ENCODE measurements at regions not wholly inside any gene's neighbourhood (a gene's known extent, or its start where the extent isn't known, plus 50 kb on each side); places are given as distances from the start of the nearest gene placed in this dataset.
A peak's percentile ranks its signal among the peaks of the same experiment; 100 is the strongest.

- Histone ChIP-seq H3K9me3 (replicated peaks) (peaks cover 3% of the 10 kb centered on the region), H3K4me1 (peaks cover 21% of the 10 kb centered on the region), H3K36me3 (no peaks in the 10 kb centered on the region), H3K27ac (replicated peaks) (no peak overlapping the region), H3K4me3 (no peak overlapping the region), H3K27me3 (ENCODE audit: low read depth) (no peaks in the 10 kb centered on the region)
- DNase-seq: no peak
- intact Hi-C loops (cut with micrococcal nuclease): no loop called here
- TF ChIP-seq CTCF (IDR thresholded peaks at IDR 0.05; ENCODE audit: borderline replicate concordance): no peak
Observed at GRCh38 chr3:187932530-187932929, 187.3 kb upstream of the BCL6 start.

GRCh38 chr3:187935623-187936156 lies 190.4 kb upstream of the BCL6 start:
- no peak for DNase-seq
- Histone ChIP-seq H3K27me3 (ENCODE audit: low read depth) (no peaks in the 10 kb centered on the region), H3K4me3 (no peak overlapping the region), H3K27ac (replicated peaks) (no peak overlapping the region), H3K36me3 (no peaks in the 10 kb centered on the region), H3K9me3 (replicated peaks) (no peaks in the 10 kb centered on the region), H3K4me1 (peaks cover 3% of the 10 kb centered on the region)
- no peak for TF ChIP-seq CTCF (IDR thresholded peaks at IDR 0.05; ENCODE audit: borderline replicate concordance)
- intact Hi-C loops (cut with micrococcal nuclease): no loop called here

GRCh38 chr3:187936676-187937075 lies 191.4 kb upstream of the BCL6 start:
- no peak overlapping the region for H3K27ac ChIP-seq (replicated peaks)
- TF ChIP-seq CTCF (IDR thresholded peaks at IDR 0.05; ENCODE audit: borderline replicate concordance): no peak
- H3K36me3 ChIP-seq: no peaks in the 10 kb centered on the region
- intact Hi-C loops (cut with micrococcal nuclease): no loop called here
- H3K9me3 ChIP-seq (replicated peaks): no peaks in the 10 kb centered on the region
- H3K4me1 ChIP-seq: peaks cover 7% of the 10 kb centered on the region
- no peaks in the 10 kb centered on the region for H3K27me3 ChIP-seq (ENCODE audit: low read depth)
- no peak overlapping the region for H3K4me3 ChIP-seq
- no peak for DNase-seq

- intact Hi-C loops (cut with micrococcal nuclease): no loop called here
- DNase-seq: no peak
- H3K4me3 ChIP-seq: no peak overlapping the region
- H3K27ac ChIP-seq (replicated peaks): no peak overlapping the region
- peaks cover 10% of the 10 kb centered on the region for H3K4me1 ChIP-seq
- no peaks in the 10 kb centered on the region for H3K27me3 ChIP-seq (ENCODE audit: low read depth)
- no peaks in the 10 kb centered on the region for H3K9me3 ChIP-seq (replicated peaks)
- H3K36me3 ChIP-seq: no peaks in the 10 kb centered on the region
- TF ChIP-seq CTCF (IDR thresholded peaks at IDR 0.05; ENCODE audit: borderline replicate concordance): no peak
Observed at GRCh38 chr3:187939891-187940290, 194.6 kb upstream of the BCL6 start.

- Histone ChIP-seq H3K4me1 (peaks cover 15% of the 10 kb centered on the region), H3K27me3 (ENCODE audit: low read depth) (no peaks in the 10 kb centered on the region), H3K4me3 (no peak overlapping the region), H3K9me3 (replicated peaks) (no peaks in the 10 kb centered on the region), H3K36me3 (no peaks in the 10 kb centered on the region), H3K27ac (replicated peaks) (peak overlapping the region; percentile 44)
- no peak for DNase-seq
- TF ChIP-seq CTCF (IDR thresholded peaks at IDR 0.05; ENCODE audit: borderline replicate concordance): no peak
- intact Hi-C loops (cut with micrococcal nuclease): no loop called here
Observed at GRCh38 chr3:187941135-187941847, 196.0 kb upstream of the BCL6 start.

Data from left ventricle myocardium inferior (tissue), 1 donor.